NCI-H524 (cell line): ENCODE measurements at regions not wholly inside any gene's neighbourhood (a gene's known extent, or its start where the extent isn't known, plus 50 kb on each side); places are given as distances from the start of the nearest gene placed in this dataset.

Source experiments
- DNase-seq, 2 experiments: peaks; one replicate each; lab custom pipeline; 2025; lab: John Stamatoyannopoulos, UW

DNA sequence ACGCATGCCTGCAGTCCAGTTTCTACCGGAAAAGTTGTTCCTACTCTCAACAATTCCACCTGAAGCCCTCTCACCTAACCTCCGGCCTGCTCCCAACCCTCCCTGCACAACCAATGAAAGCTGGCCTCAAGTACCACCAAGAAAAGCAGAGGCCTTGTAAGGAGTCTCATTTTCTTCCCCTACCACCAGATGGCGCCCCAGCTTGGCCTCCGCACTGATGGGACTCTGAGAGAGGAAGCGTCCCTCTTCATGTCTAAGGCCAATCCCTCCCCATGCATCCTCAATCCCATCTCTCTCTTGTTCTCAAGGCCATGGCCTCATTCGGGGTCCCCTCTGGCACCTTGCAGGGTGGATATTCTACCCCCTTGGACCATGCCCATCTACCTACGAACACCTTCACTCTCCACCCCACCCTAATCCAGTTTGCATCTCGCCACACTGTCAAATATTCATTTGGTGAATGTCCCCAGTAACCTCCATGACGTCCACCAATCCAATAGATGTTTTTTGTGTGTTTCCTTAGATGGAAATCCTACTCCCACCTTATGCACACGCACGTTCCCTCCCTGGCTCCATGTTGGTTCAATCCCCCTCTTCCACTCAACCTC lies 412.8 kb downstream of the ZNF536 start:
- peak in 1 of 2 experiments; percentile 34 for DNase-seq

DNA sequence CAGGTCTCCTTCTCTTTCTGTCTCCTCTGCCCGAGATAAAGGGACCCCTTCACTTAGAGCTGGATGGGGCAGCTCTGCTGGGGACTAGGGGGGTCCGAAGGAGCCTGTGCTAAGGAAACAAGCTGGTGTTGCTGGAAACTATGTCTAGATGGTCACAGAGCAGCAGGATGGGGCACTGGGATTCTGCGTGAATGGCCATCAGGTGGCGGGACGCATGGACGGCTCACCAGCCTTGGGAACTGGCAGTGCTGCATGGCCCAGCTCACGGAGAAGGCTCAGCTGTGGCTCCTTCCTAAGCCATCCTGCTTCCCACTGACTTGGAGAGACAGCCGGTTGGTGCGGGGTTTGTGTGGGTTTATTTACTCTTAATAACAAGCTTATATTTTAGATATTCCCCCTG lies 411.8 kb downstream of the ZNF536 start:
- DNase-seq: no peak

DNA sequence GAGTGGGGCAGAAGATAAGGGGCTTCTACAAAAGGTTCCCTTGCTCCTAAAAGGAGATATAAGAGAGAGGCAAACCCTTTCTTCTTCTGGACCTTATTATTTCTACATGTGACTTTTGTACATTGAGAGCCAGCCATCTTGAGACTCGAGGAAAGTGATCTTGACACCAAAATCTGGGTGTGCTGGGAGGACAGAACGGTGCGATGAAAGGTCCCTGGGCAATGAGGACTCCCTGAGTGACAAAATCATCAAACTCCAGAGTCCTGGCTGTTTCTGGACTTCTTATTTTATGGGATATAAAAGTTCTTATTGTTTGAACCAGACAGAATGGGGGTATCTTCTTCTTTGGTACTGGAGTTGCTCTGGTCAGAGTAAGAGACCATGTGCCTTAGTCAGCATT lies 411.0 kb downstream of the ZNF536 start:
- no peak for DNase-seq

DNA sequence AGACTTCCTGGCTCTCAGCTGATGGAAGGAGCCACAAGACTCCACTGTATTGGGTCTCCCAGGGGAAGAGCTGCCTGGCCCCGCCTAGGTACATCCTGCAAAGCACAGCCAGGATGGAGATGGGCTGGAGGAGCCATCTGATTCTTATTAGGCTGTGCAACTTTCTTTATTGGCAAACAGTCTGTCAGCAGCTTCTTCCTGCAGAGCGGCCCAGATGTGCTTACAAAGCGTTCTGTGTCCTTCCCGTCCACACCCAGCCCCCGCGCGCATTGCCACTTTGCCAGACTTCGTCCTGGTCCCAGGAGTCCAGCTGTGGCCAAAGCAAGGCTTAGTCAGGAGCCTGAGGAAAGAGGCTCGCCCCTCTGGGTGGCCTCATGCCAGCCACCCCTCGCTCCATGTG lies 409.3 kb downstream of the ZNF536 start:
- DNase-seq: no peak

DNA sequence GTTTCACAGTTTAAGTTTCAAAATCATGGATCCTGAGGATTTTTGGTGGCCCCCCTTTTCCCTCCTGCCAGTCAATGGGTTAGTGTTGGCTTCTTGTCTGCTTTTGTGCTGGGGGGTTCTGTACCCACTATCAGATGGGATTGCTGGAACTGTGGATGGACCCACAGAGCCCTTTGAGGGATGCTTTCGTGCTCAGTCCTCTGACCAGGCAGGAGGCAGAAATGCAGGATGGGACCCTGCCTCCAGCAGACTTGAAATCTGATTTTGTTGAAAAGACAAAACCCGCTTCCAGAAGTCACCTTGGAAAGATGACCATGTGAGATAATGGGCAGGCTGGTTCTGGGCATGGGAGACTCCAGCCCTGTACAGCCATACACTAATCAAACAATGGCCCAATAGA lies 408.9 kb downstream of the ZNF536 start:
- no peak for DNase-seq

DNA sequence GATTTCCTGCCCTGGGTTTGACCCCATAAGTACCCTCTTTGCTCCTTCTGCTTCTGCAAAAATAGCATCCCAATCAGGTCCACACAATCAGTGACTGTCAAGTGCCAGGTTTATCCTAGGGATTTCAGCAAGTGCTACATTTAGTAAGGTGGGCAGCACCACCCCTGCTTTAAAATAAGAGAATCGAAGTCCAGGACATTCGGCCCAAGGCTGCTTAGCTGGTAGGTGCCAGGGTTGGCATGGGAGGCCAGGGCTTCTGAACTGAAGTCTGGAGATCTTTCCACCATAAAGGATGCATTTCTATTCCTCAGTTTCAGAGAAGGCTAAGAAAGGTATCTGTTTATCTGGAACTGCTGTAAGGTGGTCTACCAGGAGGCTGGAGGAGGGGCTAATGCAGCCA lies 408.3 kb downstream of the ZNF536 start:
- DNase-seq: no peak

DNA sequence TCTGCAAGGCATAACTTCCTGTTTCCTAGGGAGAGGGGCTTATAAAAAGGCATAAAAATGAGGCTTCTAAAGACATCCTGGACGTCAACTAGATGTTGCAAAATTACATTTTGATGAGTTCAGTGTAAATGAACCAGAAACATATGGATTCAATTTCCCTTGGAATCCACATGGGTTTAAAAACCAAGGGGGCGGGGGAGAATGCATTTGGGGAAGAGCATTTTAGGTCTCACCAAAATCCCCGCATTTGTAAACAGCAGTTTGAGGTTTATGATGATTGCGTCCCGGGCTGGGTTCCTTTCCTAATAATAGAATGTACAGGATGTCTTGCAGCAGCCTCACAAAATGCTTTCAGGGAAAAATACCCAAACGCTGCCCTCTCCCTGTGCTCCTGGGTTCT lies 407.8 kb downstream of the ZNF536 start:
- no peak for DNase-seq

DNA sequence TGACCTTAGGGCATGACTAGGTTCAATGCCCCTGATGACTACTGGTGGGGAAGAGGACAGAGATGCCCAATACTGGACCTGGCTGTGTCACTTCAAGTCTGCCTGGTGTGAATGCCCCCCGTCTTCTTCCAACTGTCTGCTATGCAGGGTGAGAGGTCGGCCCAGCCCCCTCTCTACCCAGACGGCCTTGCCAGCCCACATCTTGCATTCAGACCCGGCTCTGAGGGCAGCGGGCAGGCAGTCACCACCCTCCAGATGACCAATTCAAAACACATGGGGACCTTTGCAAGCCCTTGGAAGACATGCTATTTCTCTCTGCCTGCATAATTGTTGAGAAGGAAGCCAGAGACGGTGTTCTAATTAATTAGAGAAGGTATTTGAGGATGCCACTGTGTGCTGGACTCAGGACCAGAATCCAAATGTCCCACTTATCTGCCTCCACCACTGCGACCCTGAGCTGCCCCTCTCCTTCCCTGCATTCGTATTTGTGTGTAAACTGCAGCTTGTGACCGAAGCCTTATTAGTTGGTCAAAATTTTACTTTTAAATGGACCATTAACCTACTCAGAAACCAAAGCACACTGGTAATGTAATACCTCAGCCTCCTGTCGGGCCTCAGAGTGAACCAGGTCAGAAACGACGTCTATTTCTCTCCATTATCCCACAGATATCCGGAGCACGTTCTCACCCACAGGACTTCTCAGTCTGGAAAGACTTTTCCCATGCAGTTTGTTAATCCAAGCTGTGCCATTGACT lies 407.0 kb downstream of the ZNF536 start:
- no peak for DNase-seq

DNA sequence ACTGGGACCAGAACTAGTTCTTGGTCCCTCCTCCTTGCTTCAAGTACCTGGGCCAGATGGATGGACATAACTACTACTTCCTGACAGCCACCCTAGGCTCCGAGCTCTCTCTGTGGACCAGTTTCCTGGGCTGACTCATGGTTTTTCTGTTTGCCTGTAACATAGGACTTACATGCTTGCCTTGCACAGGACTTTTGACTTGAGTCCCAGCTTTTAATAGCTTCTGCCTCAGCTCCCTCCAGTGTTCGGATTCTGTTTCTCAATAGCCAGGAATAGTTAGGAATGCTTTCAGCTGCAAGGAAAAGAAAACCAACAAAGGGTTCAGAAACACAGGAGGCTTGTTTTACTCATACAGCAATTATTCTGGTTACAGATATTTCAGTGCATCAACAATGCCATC lies 405.9 kb downstream of the ZNF536 start:
- DNase-seq: no peak

DNA sequence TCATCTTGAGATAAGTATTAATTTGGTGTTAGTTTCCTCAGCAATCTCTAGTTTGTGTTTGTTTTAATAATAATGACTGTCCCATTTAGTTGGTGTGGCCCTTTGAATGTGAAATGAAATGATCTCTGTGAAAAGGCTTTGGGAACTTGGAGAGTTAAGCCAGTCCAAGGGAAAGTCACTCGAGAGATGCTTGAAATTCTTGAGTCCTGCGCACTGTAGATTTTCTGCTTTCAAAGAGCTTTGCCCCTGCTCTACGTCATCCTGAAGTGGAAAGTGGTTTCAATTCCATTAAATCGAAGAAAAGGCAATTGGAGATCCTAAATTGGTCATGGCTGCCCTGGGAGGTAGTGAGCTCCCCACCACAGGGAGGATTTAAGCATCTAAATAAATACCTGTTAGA lies 403.8 kb downstream of the ZNF536 start:
- DNase-seq: no peak

DNA sequence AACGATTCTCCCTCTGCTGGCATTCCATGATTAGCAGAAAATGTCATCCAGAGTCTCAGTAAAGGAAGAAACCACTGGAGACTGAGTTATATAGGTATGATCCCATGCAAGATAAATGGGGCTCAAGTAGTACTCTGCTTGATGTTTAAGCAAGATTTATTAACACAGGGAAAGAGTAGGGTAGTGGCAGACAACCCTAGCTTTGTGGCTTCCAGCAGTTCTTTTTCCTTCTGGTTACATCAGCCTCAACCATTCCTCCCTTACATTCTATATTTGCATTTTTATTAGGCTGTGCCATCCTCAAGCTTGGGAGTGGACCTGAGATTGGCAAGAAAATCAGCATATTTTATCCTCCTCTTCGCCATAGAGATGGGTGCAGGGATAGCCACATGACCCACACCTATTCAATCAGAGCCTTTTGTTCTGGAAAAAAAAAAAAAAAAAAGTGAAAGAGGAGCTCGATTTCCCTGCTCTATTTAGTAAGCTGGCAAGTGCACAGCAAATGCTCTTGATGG lies 402.1 kb downstream of the ZNF536 start:
- DNase-seq: no peak

DNA sequence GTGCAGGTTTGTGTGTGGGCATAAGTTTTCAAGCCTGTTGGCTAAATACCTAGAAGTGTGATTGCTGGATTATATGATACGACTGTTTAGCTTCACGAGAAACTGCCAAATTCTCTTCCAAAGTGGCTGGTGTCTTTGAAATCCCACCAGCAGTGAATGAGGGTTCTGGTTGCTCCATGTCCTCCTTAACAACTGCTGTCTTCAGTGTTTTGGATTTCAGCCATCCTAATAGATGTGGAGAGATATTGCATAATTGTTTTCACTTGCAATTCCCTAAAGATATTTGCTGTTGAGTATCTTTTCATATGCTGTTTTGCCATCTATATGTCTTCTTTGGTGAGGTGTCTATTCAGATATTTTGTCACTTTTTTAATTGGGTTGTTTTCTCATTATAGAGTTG lies 390.5 kb downstream of the ZNF536 start:
- DNase-seq: no peak

DNA sequence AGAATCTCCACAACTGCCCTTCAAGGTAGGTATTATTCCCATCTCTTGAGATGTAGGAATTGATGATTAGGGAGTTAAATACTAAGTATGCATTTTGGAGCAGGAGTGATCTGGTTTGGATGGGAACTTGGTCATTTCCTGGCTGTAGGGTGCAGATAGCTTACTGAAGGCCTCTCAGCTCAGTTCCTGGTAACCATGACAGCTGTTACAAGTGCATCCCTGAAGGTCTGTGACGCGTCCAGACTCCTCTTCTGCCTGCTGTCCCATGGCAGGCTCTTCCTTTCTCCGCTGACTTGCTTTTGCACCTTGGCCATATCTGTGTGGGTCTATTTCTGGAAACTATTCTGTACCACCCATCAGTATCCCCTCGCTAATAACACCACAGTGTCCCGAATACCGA lies 387.8 kb downstream of the ZNF536 start:
- no peak for DNase-seq

DNA sequence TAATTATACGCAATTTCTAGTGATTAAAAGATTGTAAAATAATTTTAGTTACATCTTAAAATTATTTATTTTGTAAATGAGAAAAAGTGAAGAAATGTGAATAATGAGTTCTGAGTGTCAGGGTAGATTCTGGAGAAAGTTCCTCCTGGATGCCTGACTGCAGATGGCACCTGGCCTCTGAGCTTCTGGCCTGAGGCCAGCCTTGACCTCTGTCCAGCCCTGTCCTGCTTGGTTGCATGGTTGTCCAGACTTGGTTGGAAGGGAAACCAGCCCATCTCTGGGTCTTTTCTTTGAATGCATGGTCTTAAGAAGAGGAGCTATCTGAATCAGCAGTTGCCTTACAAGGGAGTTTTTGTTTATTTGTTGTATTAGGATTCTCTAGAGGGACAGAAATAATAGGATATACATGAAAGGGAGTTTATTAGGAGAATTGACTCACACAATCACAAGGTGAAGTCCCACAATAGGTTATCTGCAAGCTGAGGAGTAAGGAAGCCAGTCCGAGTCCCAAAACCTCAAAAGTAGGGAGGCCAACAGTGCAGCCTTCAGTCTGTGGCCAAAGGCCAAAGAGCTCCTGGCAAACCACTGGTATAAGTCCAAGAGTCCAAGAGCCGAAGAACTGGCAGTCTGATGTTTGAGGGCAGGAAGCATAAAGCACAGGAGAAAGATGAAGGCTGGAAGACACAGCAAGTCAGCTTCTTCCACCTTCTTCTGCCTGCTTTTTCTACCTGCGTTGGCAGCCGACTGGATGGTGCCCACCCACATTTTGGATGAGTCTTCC lies 385.8 kb downstream of the ZNF536 start:
- DNase-seq: no peak

DNA sequence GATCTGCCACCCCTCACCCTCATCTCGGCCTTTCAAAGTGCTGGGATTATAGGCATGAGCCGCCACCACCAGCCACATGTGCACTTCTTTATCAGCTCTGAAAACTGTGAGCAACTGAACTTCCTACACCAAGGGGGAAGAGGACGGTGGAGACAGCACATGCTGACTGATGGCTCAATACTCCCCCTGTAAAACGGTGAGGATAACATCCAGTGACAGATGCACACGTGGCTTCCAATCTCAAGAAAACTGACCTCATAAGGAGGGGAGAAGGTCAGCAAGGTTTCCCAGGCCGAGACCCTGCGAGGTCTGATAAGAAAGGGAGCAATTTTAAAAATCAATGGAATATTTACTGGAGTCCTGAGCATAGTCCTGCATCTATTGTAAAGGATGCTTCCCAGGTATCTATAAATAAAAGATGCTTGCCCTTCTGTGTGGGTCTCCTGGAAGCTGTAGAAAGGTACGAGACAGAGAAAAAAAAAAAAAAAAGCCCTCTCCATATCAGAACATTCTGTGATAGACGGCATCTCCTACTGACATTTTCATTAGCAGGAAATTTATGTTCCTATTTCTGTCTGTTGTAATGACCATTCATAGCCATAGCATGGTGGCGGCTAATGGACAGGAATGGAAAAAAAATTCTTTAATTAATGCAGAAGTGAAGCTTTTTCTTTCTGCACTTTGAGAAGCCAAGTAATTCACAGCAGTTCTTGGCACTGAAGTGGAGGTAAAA lies 385.1 kb downstream of the ZNF536 start:
- DNase-seq: no peak

DNA sequence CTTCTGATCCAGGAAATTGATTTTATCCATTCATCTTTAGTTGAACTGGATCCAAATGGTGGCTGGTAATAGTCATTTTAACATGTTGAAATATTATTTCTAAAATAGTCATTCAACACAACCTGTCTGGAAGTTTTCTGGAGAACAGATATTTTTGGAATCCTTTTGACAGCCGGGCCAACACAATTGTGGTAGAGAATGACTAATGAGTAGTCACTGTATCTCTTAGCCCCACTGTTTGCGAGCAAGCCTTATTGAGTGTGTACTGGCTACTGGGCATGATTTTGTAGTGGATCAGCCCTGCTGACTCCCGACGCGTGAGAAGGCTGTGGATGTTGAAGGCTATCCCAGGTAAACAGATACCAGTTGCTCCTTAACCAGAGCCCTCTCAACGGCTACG lies 383.4 kb downstream of the ZNF536 start:
- no peak for DNase-seq

DNA sequence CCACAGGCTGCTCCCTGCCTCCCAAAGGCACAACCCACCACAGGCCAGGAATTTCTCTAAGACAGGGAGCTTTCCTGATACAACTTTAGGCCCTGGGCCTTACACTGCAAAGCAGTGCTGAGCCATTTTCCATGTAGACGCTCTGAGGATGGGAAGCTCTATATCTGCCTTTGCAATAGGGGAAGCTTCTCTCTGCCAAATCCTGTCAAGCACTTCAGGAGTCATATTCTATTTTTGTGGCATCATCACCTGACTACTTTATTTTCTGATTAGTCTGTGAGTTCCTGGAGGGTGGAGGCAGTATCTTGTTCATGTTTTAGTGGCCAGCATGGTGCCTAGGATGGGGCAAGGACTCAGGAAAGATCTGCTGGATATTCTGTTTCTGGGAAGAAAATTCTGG lies 382.0 kb downstream of the ZNF536 start:
- DNase-seq: no peak

DNA sequence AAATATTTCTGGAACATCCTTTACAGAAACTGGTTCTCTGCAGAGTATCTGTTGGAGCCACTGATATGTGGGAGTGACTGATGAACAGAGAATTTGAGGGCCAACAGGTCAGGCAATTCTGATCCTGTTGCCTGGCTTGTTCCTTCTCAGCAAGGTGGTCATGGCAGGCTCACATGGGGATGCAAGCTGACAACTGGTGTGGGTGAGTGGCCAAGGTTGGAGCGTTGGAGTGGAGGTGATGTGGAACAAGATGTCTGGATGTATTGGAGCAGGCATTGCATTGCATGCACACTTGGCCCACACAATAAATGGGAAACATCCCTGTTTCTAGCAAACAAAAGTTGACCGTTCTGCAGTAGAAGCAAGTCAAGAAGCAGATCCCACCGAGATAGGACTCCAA lies 380.7 kb downstream of the ZNF536 start:
- no peak for DNase-seq

DNA sequence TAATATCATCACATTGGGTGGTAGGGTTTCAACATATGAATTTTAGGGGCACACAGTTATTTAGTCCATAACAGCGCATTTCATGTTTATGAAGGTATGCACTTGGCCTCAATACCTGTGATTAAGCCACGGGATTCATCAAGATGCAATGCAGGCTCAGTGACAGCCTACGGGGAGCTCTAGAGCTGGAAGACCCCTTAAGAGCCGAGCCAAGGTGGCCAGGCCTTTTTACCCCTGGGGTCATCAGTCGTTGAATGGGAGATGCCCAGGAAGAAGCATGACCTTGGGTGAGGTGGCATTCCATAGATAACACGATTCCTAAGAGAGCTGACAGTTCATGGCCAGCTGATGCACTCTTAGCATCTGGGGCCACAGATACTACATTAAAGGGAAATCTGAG lies 380.0 kb downstream of the ZNF536 start:
- DNase-seq: no peak

DNA sequence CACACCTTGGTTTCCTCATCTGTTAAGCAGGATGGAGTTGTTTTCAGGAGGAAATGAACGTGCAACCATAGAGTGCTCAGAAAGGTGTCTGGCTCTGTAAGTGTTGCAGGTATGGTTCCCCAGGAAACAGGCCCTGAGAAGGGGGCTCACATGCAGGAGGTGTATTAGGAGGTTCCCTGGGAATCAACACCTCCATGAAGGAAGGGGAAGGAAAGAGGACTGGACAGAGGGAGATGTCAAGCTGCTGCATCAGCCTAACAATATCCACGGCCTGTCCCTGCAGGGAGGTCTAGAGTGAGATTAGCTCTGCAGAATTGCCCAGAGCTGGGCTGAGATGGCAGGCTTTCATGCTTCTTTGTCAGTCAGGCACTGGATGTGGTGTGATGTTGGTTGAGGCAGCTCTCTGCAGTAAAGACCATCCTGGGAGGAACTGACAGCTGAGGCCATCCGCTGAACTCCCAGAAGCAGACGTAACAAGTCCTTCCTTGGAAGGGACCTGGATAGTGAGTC lies 373.3 kb downstream of the ZNF536 start:
- no peak for DNase-seq

DNA sequence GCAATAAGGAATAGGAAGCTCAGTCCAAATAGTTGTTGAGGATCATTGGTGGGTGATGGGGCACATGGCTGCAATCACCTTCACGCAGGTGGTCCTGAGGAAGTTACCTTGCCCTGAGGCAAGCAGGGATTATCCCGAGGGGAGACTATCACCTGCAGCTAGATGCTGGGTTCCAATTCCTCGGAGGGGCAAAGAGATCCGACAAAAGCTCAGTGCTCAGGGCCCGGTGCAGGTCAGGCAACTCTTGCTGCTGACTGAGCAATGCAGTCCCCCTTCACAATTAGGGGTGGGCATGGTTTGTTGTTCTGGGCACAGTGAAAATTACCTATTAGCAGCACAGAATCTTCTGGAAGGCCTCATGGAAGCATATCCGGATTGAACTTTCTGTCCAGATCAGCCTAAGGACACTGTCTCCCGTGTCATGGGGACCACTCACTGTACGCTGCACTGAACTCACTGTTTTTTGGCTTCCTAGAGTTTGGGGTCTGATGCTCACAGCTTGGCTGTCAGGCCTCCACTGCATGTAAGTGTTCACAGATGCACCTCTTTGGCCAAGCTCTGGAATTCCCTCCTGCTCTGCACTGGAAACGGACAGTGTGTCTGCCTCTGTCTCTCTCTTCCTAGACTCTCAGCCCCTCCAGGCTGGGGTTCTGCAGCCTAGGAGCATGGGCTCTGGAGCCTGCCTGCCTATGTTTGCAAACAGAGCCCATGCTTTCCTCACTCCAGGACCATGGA lies 372.7 kb downstream of the ZNF536 start:
- DNase-seq: no peak
